Hepatocyte (in vitro differentiated cells): ENCODE measurements at regions not wholly inside any gene's neighbourhood (a gene's known extent, or its start where the extent isn't known, plus 50 kb on each side); places are given as distances from the start of the nearest gene placed in this dataset.

ENCODE experiments used
- DNase-seq: peaks from one replicate; pipeline ENCODE4 v3.0.0-alpha.2; 2016; ENCODE audit warnings: low spot score
- H2AFZ ChIP-seq: fragments of 200-600 bp; sonication (generic); 2 replicates; pipeline ENCODE4 v1.6.0; 2016; ENCODE audit warnings: antibody characterized with exemption, mild to moderate bottlenecking
- H3K27ac ChIP-seq: fragments of 200-600 bp; sonication (generic); 2 replicates; pipeline ENCODE4 v1.5.1; 2016; ENCODE audit warnings: mild to moderate bottlenecking
- H3K27me3 ChIP-seq: fragments of 200-600 bp; sonication (generic); 2 replicates; pipeline ENCODE4 v1.6.1; 2016
- H3K36me3 ChIP-seq: fragments of 200-600 bp; sonication (generic); replicated peaks from 2 replicates; pipeline ENCODE4 v1.5.1; 2016; ENCODE audit warnings: low read depth; ENCODE audit not compliant: insufficient read depth
- H3K4me1 ChIP-seq: fragments of 200-600 bp; sonication (generic); 2 replicates; pipeline ENCODE4 v1.5.1; 2016; ENCODE audit warnings: mild to moderate bottlenecking, moderate library complexity; ENCODE audit not compliant: insufficient read depth
- H3K4me2 ChIP-seq: fragments of 200-600 bp; sonication (generic); 2 replicates; pipeline ENCODE4 v1.6.0; 2016
- H3K4me3 ChIP-seq: fragments of 200-600 bp; sonication (generic); 2 replicates; pipeline ENCODE4 v1.5.1; 2016; ENCODE audit warnings: mild to moderate bottlenecking
- H3K79me2 ChIP-seq: fragments of 200-600 bp; sonication (generic); 2 replicates; pipeline ENCODE4 v1.6.0; 2017; ENCODE audit warnings: mild to moderate bottlenecking
- H3K9me2 ChIP-seq: fragments of 200-600 bp; sonication (generic); replicated peaks from 2 replicates; pipeline ENCODE4 v1.6.0; 2017; ENCODE audit warnings: mild to moderate bottlenecking; ENCODE audit not compliant: insufficient read depth
- H3K9me3 ChIP-seq: fragments of 200-600 bp; sonication (generic); 2 replicates; pipeline ENCODE4 v1.5.1; 2016; ENCODE audit warnings: low read depth, mild to moderate bottlenecking
- H4K20me1 ChIP-seq: fragments of 200-600 bp; sonication (generic); 2 replicates; pipeline ENCODE4 v1.6.0; 2016; ENCODE audit warnings: mild to moderate bottlenecking; ENCODE audit not compliant: insufficient read depth, poor library complexity, severe bottlenecking
- CTCF ChIP-seq: fragments of 200-600 bp; sonication (generic); IDR thresholded peaks from 2 replicates; pipeline ENCODE4 v1.5.1; 2016; ENCODE audit warnings: antibody characterized with exemption, mild to moderate bottlenecking; ENCODE audit not compliant: poor library complexity
- EZH2 ChIP-seq: fragments of 200-600 bp; sonication (generic); IDR thresholded peaks from 2 replicates; pipeline ENCODE4 v1.6.1; 2016; ENCODE audit warnings: antibody characterized with exemption, mild to moderate bottlenecking, borderline replicate concordance
- EZH2phosphoT487 ChIP-seq: fragments of 200-600 bp; sonication (generic); IDR thresholded peaks from one replicate; pipeline ENCODE4 v1.6.1; 2018; ENCODE audit warnings: antibody characterized with exemption, mild to moderate bottlenecking, low read depth, moderate library complexity; ENCODE audit not compliant: unreplicated experiment, severe bottlenecking
- WGBS: methylation state at CpG from one replicate; pipeline ENCODE4 v1.1.6; 2016; ENCODE audit warnings: low lambda C conversion rate; ENCODE audit errors: missing lambda C conversion rate; 5-methylcytosine and 5-hydroxymethylcytosine counted together

DNA sequence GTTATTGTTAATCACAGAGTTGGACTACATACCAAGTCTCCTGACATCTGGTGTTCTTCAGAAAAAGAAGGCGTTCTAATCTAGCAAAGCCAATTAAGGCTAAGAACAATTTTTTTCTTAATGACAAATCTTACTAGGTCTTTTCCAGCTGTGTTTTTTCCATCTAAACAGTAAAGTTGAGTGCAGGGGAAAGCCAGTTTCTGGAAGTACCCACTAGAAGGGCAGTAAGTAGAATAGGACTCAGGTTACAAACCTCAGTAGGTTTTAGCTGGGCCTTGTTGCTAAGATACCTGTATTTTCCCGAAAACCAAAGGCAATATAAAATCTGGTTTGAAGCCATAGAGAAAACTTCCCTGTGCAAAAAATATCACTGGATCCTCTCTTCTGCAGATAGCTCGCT is 351.9 kb downstream of the ETS1 start:
- no peaks in the 10 kb centered on the region for H3K9me2 ChIP-seq
- no peaks in the 10 kb centered on the region for H3K79me2 ChIP-seq
- H3K36me3 ChIP-seq = no peaks in the 10 kb centered on the region
- no peaks in the 10 kb centered on the region for H3K9me3 ChIP-seq
- 58% methylated on average over 3 of the region's 3 CpGs for WGBS
- no peaks in the 10 kb centered on the region for H3K27me3 ChIP-seq
- no peaks in the 10 kb centered on the region for H4K20me1 ChIP-seq
- H3K4me1 ChIP-seq = peaks cover 20% of the 10 kb centered on the region
- H2AFZ ChIP-seq = no peak overlapping the region
- DNase-seq = peak; percentile 27
- peak overlapping the region; percentile 12 for H3K4me2 ChIP-seq
- no peak overlapping the region for H3K4me3 ChIP-seq
- TF ChIP-seq CTCF = no peak
- TF ChIP-seq EZH2 = no peak
- no peak for TF ChIP-seq EZH2phosphoT487
- peak overlapping the region; percentile 84 for H3K27ac ChIP-seq

- H3K27me3 ChIP-seq = no peaks in the 10 kb centered on the region
- TF ChIP-seq EZH2 = no peak
- TF ChIP-seq EZH2phosphoT487 = no peak
- TF ChIP-seq CTCF = no peak
- H3K9me2 ChIP-seq = no peaks in the 10 kb centered on the region
- WGBS = 94% methylated on average over 6 of the region's 6 CpGs
- no peaks in the 10 kb centered on the region for H3K36me3 ChIP-seq
- no peaks in the 10 kb centered on the region for H3K79me2 ChIP-seq
- no peak overlapping the region for H3K4me2 ChIP-seq
- peaks cover 20% of the 10 kb centered on the region for H3K4me1 ChIP-seq
- H3K27ac ChIP-seq = no peak overlapping the region
- no peak for DNase-seq
- H3K9me3 ChIP-seq = no peaks in the 10 kb centered on the region
- no peaks in the 10 kb centered on the region for H4K20me1 ChIP-seq
- no peak overlapping the region for H3K4me3 ChIP-seq
- no peak overlapping the region for H2AFZ ChIP-seq
Measured at GRCh38 chr11:128234143-128234542, 353.2 kb downstream of the ETS1 start.

DNA sequence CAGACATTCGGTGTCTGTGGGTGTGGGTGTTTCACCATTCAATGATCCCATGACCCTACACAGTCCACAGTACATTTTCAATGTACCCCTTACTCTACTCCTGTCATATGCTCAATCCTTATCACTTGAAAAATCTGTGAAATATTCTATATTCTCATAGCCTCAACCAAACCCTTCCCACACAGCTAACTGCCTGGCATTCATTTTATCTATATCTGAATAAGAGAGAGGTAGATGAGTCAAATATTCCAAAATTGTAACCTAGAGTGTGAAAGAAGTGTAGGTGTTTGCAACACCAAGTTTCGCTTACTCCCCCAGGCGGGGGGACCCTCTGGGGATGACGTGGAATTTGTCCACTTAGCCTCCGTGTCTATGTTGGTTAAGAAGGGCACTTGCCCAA is 354.8 kb downstream of the ETS1 start:
- H3K4me1 ChIP-seq = peaks cover 20% of the 10 kb centered on the region

More for the DNA sequence above, 354.8 kb downstream of the ETS1 start:
- Histone ChIP-seq H3K27me3 (no peaks in the 10 kb centered on the region), H3K79me2 (no peaks in the 10 kb centered on the region), H3K9me3 (no peaks in the 10 kb centered on the region), H2AFZ (no peak overlapping the region), H3K36me3 (no peaks in the 10 kb centered on the region), H3K9me2 (no peaks in the 10 kb centered on the region), H3K4me2 (no peak overlapping the region), H3K27ac (no peak overlapping the region), H3K4me3 (no peak overlapping the region), H4K20me1 (no peaks in the 10 kb centered on the region)
- 80% methylated on average over 5 of the region's 5 CpGs for whole genome bisulfite sequencing
- DNase-seq = no peak
- TF ChIP-seq EZH2phosphoT487 = no peak
- no peak for TF ChIP-seq EZH2
- no peak for TF ChIP-seq CTCF
